ENCODE measurements at regions not wholly inside any gene's neighbourhood (a gene's known extent, or its start where the extent isn't known, plus 50 kb on each side); places are given as distances from the start of the nearest gene placed in this dataset.

DNA sequence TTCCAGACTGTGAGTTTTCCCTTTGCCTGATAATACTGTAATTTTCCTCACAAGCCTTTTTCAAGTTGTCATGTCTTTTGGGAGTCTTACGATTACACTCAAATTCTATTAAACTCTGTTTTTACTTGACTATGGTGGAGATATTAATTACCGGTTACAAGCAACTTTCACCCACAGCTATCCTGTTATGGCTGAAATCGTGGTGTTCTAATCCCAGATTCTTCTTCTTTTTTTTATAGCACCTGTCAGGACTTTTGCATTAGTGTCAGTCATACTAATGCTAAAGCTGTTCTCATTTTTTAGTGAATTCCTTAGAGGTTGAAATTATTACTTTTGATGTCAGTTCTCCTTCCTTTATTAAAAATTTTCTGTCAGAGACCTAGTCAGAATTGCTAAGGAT is 187.8 kb upstream of the CSNK1A1L start:
- Histone ChIP-seq H3K27me3 (ENCODE audit: control insufficient read depth in 2 of 2, insufficient read depth in 2 of 2, low read length in 2 of 2) (no peaks in the 10 kb centered on the region), H3K9ac (ENCODE audit: insufficient read depth in 1 of 2, low read depth in 2 of 2, low read length in 2 of 2) (no peak overlapping the region), H3K79me2 (ENCODE audit: control insufficient read depth, insufficient read depth, low read length) (no peaks in the 10 kb centered on the region), H3K4me1 (replicated peaks in 1 of 2; ENCODE audit: control insufficient read depth in 2 of 2, insufficient read depth in 2 of 2, low read length in 2 of 2) (no peaks in the 10 kb centered on the region), H3K36me3 (ENCODE audit: control insufficient read depth, insufficient read depth, low read length) (no peaks in the 10 kb centered on the region), H3K9me3 (replicated peaks; ENCODE audit: control insufficient read depth, insufficient read depth, low read depth, low read length) (no peaks in the 10 kb centered on the region), H3K4me2 (ENCODE audit: insufficient read depth, low read length) (no peak overlapping the region), H3K27ac (ENCODE audit: extremely low read depth, low read depth, low read length) (no peak overlapping the region), H2AFZ (ENCODE audit: low read depth, low read length) (no peak overlapping the region), H3K4me3 (no peak overlapping the region), H4K20me1 (replicated peaks; ENCODE audit: control insufficient read depth, insufficient read depth, low read length) (no peaks in the 10 kb centered on the region), H3K9me1 (ENCODE audit: control insufficient read depth, insufficient read depth, low read length) (no peaks in the 10 kb centered on the region)
- intact Hi-C loops (cut with micrococcal nuclease) = no loop called here
- TF ChIP-seq MIER1 (IDR thresholded peaks at IDR 0.05; ENCODE audit: low read depth) = no peak
- no peak for TF ChIP-seq SRSF7 (optimal IDR thresholded peaks at IDR 0.05; ENCODE audit: low read depth, low read length)
- no peak for TF ChIP-seq DIDO1 (tag; IDR thresholded peaks at IDR 0.05; ENCODE audit: low read depth)
- no peak for TF ChIP-seq NONO (IDR thresholded peaks at IDR 0.05; ENCODE audit: low read depth in 2 of 2, low read length in 1 of 2)
- no peak for TF ChIP-seq KAT2B (IDR thresholded peaks at IDR 0.05; ENCODE audit: low read depth, low read length)
- no peak for TF ChIP-seq TBL1XR1 (IDR thresholded peaks at IDR 0.05; ENCODE audit: low read length in 2 of 2)
- TF ChIP-seq, protein P1, sequence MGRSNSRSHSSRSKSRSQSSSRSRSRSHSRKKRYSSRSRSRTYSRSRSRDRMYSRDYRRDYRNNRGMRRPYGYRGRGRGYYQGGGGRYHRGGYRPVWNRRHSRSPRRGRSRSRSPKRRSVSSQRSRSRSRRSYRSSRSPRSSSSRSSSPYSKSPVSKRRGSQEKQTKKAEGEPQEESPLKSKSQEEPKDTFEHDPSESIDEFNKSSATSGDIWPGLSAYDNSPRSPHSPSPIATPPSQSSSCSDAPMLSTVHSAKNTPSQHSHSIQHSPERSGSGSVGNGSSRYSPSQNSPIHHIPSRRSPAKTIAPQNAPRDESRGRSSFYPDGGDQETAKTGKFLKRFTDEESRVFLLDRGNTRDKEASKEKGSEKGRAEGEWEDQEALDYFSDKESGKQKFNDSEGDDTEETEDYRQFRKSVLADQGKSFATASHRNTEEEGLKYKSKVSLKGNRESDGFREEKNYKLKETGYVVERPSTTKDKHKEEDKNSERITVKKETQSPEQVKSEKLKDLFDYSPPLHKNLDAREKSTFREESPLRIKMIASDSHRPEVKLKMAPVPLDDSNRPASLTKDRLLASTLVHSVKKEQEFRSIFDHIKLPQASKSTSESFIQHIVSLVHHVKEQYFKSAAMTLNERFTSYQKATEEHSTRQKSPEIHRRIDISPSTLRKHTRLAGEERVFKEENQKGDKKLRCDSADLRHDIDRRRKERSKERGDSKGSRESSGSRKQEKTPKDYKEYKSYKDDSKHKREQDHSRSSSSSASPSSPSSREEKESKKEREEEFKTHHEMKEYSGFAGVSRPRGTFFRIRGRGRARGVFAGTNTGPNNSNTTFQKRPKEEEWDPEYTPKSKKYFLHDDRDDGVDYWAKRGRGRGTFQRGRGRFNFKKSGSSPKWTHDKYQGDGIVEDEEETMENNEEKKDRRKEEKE (IDR thresholded peaks at IDR 0.05; ENCODE audit: borderline replicate concordance in 1 of 2, control insufficient read depth in 1 of 2, low read depth in 2 of 2, low read length in 1 of 2) = no peak
- TF ChIP-seq NCOR1 (IDR thresholded peaks at IDR 0.05) = no peak
- TF ChIP-seq, protein P2, sequence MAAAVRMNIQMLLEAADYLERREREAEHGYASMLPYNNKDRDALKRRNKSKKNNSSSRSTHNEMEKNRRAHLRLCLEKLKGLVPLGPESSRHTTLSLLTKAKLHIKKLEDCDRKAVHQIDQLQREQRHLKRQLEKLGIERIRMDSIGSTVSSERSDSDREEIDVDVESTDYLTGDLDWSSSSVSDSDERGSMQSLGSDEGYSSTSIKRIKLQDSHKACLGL (CRISPR knock-in tag; IDR thresholded peaks at IDR 0.05; ENCODE audit: borderline replicate concordance, poor library complexity, severe bottlenecking) = no peak
- TF ChIP-seq HNRNPLL (IDR thresholded peaks at IDR 0.05; ENCODE audit: low read depth, low read length, poor library complexity, severe bottlenecking) = no peak
- TF ChIP-seq, protein P3, sequence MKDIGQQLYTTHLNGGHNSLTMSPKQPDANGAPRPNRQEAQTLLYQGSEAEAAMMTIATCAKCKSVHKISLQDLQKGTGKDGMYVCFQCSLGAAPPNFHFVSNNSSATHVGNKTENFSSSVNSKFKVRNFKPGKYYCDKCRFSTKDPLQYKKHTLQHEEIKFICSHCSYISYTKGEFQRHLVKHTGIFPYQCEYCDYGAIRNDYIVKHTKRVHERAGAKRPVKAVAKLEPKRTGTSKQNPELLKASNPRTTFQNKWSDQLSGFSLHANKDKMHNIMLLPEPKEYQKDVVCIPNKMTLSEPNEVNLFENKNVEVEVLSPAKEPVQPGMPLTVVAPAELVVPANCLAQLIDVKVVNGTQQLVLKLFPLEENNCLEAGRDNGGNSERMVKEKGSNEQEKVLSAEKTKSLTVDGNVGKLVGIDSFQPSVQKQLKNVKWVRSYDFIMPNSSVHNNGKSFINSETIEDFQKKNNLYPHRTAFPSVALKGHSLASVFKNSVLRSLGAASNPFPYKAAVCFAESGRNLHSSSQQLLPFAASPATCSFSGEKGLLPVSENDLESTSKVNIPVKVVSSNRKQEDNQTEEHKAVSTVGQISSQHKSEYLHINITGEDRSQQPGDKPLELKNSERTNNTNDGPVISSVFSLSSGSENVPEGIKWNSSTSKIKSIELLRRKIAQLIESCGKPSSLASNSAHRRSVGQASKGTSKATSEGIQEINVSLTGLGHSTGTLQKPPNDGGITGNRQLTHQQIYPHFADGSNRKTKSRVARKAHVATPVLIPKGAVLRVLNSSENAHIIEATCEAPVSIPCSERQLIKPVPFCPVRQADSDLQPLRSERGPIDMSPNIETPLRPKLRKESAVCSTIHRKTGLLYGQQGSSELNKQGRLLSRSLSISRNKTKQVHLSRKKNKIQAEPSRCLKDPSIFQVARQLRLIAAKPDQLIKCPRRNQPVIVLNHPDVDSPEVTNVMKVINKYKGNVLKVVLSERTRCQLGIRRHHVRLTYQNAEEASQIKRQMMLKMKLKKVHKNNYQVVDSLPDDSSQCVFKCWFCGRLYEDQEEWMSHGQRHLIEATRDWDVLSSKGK (CRISPR knock-in tag; IDR thresholded peaks at IDR 0.05) = no peak
- no peak for TF ChIP-seq ZNF644 (tag; IDR thresholded peaks at IDR 0.05; ENCODE audit: low read depth)
- TF ChIP-seq KDM1A (IDR thresholded peaks at IDR 0.05) = no peak
- no peak for TF ChIP-seq HDAC1 (IDR thresholded peaks at IDR 0.05)
- no peak for ATAC-seq
- DNase-seq (ENCODE audit: extremely low read depth in 1 of 4, low spot score in 3 of 4) = no peak
- POLR2A ChIA-PET = no interaction called here
- FAIRE-seq = no peak
- BruUV-seq (replicated peaks) = no TSS peak
- in situ Hi-C loops (cut with MboI) = no loop called here
- WGBS (ENCODE audit: insufficient coverage, low coverage, missing lambda C conversion rate) = 0% methylated on average over 3 of the region's 3 CpGs
- CTCF ChIA-PET (ENCODE audit: low intra/inter-chr PET ratio) = no interaction called here
